GM21360 (cell line): ENCODE measurements at regions not wholly inside any gene's neighbourhood (a gene's known extent, or its start where the extent isn't known, plus 50 kb on each side); places are given as distances from the start of the nearest gene placed in this dataset.
"Not testable (repeated sequence)": the region's sequence is repeated elsewhere in the genome, so short reads cannot be mapped to it uniquely, and the experiment has no call there.

Experiments
- ATAC-seq: cut with Tn5 transposase; IDR thresholded peaks from one replicate; pipeline ENCODE4 v1.9.1; 2021; ENCODE audit warnings: mild to moderate bottlenecking, moderate library complexity; ENCODE audit not compliant: unreplicated experiment

GRCh38 chr3:66629150-66629981 lies 128.5 kb upstream of the LRIG1 start:
- ATAC-seq = no peak

- ATAC-seq = no peak
Measured at GRCh38 chr3:66629982-66630368, 129.2 kb upstream of the LRIG1 start.

- no peak for ATAC-seq
Measured at GRCh38 chr3:66633402-66634381, 132.9 kb upstream of the LRIG1 start.

- no peak for ATAC-seq
Measured at GRCh38 chr3:66638717-66639116, 137.9 kb upstream of the LRIG1 start.

GRCh38 chr3:66639809-66640356 lies 139.1 kb upstream of the LRIG1 start:
- ATAC-seq = no peak

GRCh38 chr3:66642019-66642418 lies 141.2 kb upstream of the LRIG1 start:
- no peak for ATAC-seq

GRCh38 chr3:66642484-66642883 lies 141.7 kb upstream of the LRIG1 start:
- ATAC-seq = no peak

GRCh38 chr3:66644549-66644948 lies 143.7 kb upstream of the LRIG1 start:
- ATAC-seq = no peak

GRCh38 chr3:66648975-66649374 lies 148.2 kb upstream of the LRIG1 start:
- ATAC-seq = no peak

- not testable (repeated sequence) for ATAC-seq
Measured at GRCh38 chr3:66651520-66651919, 150.7 kb upstream of the LRIG1 start.

GRCh38 chr3:66652100-66652499 lies 151.3 kb upstream of the LRIG1 start:
- ATAC-seq = not testable (repeated sequence)

GRCh38 chr3:66655044-66655443 lies 154.2 kb upstream of the LRIG1 start:
- ATAC-seq = no peak

- ATAC-seq = no peak
Measured at GRCh38 chr3:66655671-66656070, 154.8 kb upstream of the LRIG1 start.

GRCh38 chr3:66656609-66657008 lies 155.8 kb upstream of the LRIG1 start:
- no peak for ATAC-seq

- no peak for ATAC-seq
Measured at GRCh38 chr3:66659056-66659455, 158.2 kb upstream of the LRIG1 start.

- ATAC-seq = no peak
Measured at GRCh38 chr3:66661628-66662027, 160.8 kb upstream of the LRIG1 start.

GRCh38 chr3:66662894-66663293 lies 162.1 kb upstream of the LRIG1 start:
- ATAC-seq = no peak

- no peak for ATAC-seq
Measured at GRCh38 chr3:66665021-66665695, 164.3 kb upstream of the LRIG1 start.

GRCh38 chr3:66666362-66666761 lies 165.5 kb upstream of the LRIG1 start:
- ATAC-seq = no peak

GRCh38 chr3:66667263-66667662 lies 166.4 kb upstream of the LRIG1 start:
- ATAC-seq = no peak

GRCh38 chr3:66671291-66671690 lies 170.5 kb upstream of the LRIG1 start:
- ATAC-seq = no peak
